NCI-H69 (cell line): ENCODE measurements at regions not wholly inside any gene's neighbourhood (a gene's known extent, or its start where the extent isn't known, plus 50 kb on each side); places are given as distances from the start of the nearest gene placed in this dataset.

ENCODE experiments used
- DNase-seq: peaks from one replicate; lab custom pipeline; 2025; lab: John Stamatoyannopoulos, UW

DNA sequence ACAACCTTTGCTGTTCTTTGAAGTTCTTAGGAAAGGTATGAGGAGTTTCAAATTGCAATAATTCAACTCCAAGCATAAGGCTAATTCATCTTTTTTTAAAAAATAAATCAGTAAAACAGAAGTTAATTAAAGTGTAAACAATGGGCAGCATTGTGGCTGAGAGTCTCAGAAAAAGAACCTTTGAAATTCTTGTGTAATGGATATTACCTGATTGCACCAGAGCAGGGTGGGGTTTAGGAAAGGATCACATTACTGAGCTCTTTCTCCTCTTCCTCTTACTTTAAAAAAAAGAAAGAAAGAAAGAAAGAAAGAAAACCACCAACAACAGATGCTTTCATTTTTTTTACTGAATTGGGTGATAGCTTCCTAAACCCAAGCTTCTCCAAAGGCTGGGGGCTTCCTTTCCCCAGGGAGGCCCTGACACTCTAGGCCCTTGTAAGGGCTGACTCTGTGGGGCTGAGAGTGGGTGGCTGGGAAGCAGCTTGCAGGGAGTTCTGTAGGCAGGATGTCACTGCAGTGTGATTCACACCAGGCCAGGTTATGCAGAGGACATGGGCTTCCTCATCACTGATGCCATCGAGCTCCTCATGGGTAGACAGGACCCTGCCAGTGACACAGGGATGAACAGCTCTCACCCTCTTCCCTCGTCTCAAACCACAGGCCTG lies 564.5 kb downstream of the FGF9 start:
- peak; percentile 72 for DNase-seq

DNA sequence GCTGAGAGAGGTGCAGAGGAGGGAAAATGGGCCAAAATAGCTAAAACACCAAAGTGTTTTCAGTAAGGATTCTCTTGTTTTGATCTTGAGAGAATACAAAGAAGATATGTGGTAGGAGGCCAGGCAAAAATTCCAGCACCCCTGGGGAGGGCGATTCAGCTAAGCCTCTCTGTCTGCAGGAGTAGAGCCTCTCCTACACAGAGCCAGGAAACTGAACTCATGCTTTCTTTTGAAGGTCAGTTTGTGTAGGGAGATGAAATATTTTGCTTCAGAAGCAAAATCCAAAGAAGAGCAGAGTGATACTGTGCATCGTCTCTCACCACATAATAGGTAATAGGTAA lies 565.0 kb downstream of the FGF9 start:
- peak; percentile 42 for DNase-seq

DNA sequence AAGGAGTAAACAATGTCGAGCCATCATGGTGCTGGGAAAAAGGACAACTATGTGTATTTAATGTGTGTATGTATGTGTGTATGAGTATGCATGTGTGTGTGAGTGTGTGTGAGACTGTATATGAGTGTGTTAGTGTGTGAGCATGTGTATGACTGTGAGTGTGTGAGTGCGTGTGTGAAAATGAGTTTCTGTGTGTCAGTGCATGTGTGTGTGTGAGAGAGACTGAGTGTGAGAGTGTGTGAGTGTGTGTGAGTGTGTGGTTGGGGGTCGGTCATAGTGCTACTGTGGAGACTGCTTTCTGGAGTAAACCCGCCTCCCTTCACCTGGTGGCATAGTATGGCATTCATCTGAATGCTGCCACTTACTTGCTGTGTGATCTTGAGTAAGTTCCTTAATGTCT lies 567.4 kb downstream of the FGF9 start:
- no peak for DNase-seq

DNA sequence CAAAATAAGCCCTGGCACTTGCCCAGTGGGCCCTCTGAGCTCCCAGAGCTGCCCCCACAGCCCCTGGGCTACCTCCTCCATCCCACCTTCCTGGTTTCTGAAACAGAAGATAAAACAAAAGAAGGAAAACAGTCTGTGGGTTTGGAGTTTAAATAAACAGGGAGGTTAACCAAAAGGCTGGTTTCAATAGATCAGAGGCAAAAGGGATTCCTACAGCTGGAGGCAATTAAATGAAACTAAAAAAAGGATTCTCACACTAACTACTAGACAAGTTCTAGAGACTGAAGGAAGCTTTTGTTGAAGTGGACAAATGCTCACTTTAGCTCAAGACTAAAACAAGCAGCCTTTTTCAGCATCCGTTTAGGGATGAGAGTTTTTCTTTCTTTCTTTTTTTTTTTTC lies 569.8 kb downstream of the FGF9 start:
- no peak for DNase-seq

DNA sequence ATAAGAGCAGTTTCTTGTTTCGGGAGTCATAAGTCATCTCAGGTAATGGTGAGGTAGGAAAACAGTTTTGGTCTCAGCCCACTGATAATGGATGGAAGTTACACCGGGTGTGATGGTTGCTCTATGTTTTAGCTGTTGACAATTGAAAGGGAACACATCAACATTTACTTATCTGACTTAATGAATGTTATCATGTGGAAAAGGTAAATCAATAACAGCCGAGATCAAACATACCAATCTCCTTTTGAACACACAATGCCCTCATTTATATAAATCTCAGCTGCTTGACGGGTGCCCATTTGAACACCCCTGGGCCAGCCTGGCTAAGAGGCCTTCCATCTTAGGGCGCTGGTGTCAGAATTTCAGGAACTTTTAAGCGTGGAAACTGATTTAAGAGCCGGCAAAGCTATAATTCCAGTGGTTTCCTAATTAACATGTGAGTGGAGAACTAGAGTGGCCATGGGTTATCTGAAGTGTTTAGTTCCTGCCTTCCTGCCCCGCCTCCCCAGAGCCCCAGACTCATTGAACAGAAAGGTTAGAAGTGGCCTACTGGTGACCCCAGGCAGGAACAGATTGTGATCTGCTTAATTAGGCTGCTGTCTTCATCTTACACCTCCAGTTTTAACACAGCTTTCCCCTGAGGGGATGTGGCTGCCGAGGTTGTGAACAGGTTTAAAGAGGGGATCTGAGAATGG lies 572.7 kb downstream of the FGF9 start:
- peak; percentile 72 for DNase-seq

DNA sequence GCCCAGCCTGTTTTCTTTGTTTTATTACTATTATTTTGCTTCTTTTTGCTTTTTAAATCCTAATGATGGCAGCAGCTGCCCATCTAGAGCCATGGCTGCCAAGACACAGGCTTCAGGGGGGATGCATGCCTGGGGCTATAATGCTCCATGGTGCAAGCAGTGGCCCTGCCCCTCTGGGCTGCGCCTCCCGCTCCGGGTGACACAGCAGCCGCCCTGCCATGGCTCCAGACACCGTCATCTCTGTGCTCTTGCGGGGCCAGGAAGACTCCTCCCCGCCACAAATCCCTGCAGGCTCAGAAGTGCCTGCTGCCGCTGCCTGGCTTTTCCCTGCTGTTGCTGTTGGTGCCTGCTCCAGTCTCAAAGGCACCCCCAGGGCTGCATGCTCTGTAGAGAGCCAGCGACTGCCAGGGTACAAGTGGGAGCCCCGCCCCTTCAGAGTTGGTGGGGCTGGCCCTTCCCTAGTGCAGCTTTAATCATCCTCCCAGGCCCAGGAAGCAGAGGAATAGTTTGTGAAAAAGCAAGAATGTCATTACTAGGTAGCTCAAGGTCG lies 581.5 kb downstream of the FGF9 start:
- no peak for DNase-seq

GRCh38 chr13:22253107-22253506 lies 582.2 kb downstream of the FGF9 start:
- DNase-seq = no peak

DNA sequence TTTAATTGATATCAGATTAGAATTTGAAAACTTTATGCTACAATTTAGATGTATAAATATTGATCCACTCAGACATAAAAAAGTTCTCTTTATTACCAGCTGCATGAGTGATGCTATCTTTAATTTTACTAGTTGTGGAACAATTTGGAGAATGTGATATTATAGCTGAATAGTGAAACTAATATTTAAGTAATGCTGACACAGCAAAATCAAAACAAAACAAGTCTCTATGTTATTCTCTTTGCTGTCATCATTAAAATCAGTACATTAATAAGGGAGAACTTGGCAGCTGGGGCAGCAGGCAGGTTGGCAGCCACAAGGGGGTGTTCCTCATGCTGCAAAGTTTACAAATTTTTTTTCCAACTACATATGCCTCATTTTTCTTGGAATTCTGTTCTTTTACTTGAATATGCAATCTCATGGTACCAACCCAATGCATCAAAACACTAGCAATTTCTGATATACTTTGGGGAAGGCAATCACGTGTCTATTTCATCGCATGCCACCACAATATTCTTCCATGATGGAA lies 585.3 kb downstream of the FGF9 start:
- no peak for DNase-seq

DNA sequence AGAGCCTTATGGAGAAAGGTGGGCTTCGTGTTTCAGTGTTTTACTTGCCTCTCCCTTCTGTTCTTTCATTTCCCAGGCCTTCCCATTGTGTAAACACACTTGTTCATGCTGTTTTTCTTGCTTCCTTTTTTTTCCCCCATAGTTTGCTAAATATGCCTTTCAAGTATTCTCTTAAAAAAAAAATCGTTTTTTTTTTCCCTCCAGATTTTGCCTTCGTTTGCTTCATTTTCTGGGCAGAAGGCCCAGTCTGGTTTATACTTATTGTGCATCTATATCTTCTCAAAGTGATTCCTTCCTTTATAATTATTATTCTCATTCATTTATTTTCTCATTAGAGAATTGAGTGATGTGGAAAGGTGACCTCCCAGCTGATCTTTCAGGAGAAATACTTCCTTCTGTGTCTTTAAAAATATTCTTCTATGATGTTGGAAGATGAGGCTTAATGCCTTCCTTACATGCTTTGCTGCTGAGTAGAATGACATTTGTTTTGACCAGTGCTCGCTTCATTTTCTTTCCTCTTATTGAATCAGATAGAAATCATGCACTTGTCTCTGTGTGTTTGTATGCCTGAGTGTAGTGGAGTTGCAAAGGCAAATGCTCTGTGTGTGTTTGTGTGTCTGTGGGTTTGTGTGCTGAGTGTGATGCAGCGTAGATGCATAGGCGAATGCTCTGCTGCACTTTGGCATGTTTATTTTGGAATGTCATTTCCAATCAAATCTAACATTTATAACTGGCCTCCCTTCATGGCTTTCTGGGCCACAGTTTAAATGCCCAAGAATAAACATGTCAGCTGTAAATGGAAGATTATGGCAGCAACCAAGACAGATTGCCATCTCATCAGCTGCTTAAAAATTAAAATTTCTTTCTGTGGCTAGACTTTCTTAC lies 591.4 kb downstream of the FGF9 start:
- peak; percentile 28 for DNase-seq

DNA sequence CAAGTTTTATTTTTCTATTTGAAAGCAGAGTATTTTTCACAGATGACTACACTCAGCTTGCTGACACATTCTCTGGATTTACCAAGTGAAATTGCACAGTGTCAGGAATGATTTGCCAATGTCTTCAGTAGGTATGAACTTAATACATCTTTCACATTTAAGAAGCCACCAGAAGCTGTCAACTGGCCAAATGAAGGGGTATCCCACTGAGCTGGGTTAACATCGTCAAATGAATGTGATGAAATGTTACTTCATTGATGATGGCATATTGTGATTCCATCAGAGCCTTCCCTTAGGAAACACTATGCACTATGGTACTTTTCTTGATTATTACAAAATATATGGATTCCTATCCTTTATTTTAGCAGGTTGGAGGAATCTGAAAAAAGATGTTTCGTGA lies 592.3 kb downstream of the FGF9 start:
- DNase-seq = no peak

DNA sequence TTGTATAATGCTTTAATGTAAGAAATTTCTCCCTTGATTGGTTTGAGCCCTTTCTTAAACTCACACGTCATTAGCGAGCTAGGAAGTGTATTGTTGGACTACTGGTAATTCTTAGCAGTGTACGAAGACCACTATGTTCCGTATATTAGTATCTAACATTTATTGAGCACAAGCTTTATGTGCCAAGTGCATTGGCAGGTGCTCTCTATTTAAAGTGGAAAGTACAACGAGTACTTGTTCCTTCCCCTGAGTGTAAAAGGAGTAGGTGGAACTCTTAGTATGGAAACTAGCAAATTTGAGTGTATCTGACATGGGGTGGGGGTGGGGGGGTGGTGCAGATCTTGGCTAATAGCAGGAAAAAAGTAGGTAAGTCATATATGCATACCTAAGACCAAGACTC lies 594.7 kb downstream of the FGF9 start:
- DNase-seq = no peak

DNA sequence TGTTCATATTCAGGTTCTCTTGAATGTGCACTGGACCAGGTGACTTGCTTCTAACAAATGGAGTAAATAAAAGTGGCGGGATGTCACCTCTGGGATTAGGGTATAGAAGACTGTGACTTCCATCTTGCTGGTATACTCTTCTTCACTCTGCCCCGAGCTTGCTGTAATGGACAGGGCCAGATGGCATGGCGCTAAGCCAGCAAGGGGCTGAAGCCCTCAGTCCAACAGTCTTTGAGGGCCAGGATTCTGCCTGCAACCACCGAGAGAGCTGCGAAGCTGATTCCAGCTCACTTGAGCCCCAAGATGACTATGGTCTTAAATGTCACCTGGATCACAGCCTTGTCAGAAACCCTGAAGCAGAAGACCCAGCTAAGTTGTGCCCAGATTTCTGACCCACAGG lies 600.0 kb downstream of the FGF9 start:
- peak; percentile 1 for DNase-seq

DNA sequence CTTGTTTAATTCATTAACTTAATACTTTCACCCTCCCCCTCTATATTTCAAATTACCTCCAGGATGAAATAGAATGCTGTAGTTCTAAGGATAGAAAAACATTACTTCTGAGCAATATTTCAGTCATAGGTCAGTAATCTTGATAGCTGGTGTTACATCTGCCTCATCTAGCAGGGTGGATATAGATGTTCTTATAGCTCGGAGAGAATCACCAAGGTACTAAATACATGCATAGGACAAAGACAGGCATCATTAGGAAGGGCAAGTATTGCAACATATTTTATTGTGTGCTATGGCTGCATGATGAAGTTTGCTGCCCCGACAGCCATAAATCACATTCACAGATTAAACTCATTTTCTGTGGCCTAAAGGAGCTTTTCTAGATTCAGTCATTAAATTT lies 601.0 kb downstream of the FGF9 start:
- DNase-seq = peak; percentile 10

DNA sequence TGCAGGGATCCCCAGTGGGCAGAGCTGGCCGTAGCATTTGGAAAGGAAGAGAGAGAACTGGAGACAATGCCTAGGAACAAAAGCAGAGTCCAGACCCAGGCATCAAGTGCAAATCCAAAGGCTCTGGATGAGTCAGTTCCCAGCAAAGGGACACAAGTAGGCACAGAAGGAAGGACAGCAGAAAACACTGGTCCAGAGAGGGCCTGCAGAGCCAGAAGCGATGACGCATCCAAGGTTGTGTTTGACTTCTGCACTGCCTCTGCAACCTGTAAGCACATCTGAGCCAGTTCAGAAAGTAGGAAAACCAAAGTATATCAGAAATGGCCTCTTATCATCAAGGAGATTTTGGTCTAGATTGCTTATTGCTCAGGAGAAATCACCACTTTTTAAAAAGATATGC lies 604.5 kb downstream of the FGF9 start:
- DNase-seq = no peak

DNA sequence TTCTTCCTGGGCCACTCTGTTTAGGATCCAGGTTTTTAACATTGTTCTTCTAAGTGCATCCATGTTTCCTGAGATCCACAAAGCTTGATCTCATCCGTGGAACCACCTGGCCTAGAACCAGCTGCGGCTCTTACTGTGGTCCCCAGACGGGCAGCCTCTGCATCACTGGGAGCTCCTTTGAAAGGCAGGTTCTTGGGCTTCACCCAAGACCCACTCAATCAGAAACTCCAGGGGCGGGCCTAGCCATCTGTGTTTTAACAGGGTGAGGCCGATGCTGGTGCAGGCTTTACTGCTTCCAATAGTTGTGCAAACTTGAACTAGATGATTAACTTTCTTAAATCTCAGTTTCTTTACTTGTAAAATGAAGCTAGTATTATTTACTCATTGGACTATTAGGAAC lies 605.7 kb downstream of the FGF9 start:
- no peak for DNase-seq

DNA sequence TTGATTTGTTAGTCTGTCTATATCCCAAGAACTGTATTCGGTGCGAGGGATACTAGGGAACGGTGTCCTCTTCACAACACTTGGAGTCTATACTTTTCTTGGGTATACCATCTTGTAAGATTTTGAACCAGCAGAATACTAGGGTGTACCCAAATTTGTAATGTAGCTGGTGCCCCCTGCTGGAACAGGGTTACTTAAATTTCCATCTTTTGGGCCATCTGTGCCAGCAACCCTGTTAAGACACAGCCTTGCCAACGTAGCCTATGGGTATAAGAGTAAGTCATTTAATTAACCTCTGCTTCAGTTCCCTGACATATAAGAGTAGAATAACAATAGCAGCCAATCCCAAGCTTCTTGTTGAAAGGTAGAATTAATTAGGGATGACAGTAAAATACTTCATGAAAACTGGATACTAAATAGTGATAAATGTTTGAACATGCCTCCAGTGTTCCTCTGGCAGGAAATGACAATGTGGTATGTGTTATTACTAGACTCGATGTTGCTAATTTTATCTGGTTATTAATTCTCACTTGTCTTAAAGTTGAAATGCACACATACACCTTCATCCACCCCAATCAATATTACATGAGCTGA lies 607.6 kb downstream of the FGF9 start:
- DNase-seq = peak; percentile 71

DNA sequence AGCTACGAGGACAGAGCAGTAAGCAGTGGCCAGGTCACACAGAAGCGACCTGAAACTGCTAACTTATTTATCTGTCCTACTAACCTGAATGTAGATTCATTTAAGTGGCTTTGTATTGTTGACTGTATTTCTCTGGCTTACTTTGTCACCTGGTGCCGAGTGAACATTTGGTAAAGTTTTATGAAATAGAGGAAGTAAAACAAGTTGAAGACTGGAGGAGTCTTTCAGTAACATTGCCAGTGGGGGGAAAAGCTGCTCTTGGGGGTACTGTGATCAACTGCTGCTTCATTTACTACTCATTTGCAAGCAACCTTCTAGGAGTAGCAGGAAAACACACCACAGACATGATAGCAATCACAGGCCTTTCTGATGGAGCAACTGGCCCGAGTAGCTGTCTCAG lies 615.0 kb downstream of the FGF9 start:
- DNase-seq = no peak

DNA sequence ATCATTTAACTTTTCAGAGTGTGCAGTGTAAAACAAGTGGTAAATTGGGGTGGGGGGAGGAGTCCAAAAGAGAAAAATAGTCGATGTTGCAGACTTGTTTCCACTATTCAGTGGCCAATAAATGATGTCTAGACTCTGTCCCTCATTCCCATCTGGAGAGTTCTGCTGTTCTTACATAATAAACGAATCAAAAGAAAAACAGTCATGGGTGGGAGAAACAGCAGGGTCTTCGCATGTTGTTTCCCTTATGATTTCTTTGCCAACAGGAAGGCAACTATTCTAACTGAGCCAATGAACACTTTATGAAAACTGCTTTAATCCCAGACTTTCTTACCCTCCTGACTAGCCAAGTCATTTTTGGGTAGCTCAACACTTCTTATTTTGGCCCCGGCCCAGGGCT lies 615.5 kb downstream of the FGF9 start:
- no peak for DNase-seq

GRCh38 chr13:22287343-22287920 lies 616.6 kb downstream of the FGF9 start:
- DNase-seq = no peak

DNA sequence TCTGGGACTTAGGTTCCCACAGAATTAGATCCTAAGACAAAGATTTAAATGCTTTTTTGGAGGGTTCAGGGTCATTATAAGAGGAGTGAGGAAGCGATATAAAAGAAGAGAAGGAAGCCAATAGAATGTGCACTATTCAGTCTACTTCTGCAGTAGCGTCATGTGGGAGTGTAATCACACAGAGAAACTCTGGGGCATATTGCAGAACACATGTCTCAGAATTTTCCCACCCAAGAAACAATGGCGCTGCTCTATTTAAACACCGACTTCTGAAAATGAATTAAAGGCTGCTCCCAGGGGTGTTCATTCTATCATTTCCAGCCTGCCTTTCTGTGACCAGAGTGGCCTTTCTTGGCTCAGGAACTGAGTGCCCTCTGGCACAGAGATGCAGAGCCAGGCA lies 617.6 kb downstream of the FGF9 start:
- DNase-seq = no peak

DNA sequence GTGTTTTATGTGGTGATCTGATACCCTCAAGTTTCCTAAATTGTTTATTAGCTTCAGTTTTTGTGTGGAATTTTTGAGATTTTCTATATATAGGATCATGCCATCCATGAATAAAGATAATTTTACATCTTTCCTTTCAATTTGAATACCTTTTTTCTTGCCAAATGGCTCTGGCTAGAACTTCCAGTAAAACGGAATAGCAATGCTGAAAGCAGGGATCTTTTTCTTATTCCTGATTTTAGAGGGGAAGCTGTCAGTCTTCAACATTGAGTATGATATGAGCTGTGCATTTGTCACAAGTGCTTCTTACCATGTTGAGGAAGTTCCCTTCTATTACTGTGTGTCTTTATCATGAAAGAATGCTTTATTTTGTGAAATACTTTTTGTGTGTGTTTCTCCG lies 618.8 kb downstream of the FGF9 start:
- DNase-seq = no peak

GRCh38 chr13:22298530-22298929 lies 627.7 kb downstream of the FGF9 start:
- peak; percentile 3 for DNase-seq
